HG03378 (cell line): ENCODE measurements at regions not wholly inside any gene's neighbourhood (a gene's known extent, or its start where the extent isn't known, plus 50 kb on each side); places are given as distances from the start of the nearest gene placed in this dataset.

Experiments used
- ATAC-seq: cut with Tn5 transposase; IDR thresholded peaks from one replicate; pipeline ENCODE4 v1.9.1; 2021; ENCODE audit warnings: mild to moderate bottlenecking, moderate library complexity; ENCODE audit not compliant: unreplicated experiment

DNA sequence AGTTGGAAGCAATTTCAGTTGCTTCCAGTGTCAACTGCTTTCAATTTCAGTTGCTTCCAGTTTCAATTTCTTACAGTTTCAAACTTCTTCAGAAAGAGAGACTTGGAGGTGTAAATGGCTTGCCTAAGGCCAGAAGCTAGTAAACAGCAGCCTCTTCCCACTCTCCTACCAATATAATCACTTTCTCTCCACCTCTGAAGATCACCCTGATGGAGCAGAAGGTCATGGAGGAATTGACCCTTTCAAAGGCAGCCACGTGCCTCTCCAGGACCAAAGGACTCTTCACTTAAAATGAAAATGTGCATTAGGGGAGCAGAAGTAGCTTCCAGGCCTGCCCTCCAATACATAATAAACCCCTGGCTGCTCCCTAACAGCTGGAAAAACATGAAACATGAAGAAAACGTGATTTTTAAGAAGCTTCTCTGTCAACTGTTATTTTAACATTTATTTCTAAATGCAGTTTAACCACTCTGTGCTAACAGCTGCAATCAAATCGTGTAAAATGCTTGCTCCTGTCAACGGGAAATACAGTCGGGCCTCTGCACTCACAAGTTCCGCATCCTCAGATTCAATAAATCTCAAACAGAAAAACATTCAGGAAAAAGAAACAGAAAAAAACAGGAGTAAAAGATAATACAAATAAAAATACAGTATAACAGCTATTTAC is 1020.6 kb downstream of the XPNPEP1 start:
- peak; percentile 74 for ATAC-seq

GRCh38 chr10:108901781-108902618 is 1021.3 kb downstream of the XPNPEP1 start:
- ATAC-seq: peak; percentile 2

GRCh38 chr10:108899670-108900069 is 1023.6 kb downstream of the XPNPEP1 start:
- no peak for ATAC-seq

- ATAC-seq: peak; percentile 83
Observed at GRCh38 chr10:108894402-108895301, 1028.7 kb downstream of the XPNPEP1 start.

DNA sequence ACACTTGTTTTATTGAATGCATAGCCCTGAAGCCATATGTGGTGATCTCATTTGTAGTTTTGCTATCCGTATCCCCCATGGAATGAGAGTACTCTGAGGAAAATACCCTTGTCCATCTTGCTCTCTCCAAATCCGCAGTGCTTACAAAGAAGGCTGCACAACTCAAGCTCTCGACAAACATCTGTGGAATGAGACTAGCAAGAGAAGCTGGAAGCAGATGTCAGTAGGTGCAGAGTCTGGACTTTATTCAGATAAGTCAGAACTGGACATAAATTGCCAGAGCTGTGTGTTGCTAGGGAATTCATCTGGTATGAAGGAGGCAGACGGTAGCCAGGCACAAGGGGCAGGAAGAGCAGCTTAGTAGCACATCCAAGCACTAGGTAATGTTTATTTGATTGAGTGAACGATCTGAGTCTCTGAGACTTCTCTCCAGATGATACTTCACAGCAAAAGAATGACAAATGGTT is 1046.2 kb downstream of the XPNPEP1 start:
- no peak for ATAC-seq

- ATAC-seq: peak; percentile 65
Observed at GRCh38 chr10:108872854-108873253, 1050.5 kb downstream of the XPNPEP1 start.

- ATAC-seq: no peak
Observed at GRCh38 chr10:108868881-108869280, 1054.4 kb downstream of the XPNPEP1 start.

DNA sequence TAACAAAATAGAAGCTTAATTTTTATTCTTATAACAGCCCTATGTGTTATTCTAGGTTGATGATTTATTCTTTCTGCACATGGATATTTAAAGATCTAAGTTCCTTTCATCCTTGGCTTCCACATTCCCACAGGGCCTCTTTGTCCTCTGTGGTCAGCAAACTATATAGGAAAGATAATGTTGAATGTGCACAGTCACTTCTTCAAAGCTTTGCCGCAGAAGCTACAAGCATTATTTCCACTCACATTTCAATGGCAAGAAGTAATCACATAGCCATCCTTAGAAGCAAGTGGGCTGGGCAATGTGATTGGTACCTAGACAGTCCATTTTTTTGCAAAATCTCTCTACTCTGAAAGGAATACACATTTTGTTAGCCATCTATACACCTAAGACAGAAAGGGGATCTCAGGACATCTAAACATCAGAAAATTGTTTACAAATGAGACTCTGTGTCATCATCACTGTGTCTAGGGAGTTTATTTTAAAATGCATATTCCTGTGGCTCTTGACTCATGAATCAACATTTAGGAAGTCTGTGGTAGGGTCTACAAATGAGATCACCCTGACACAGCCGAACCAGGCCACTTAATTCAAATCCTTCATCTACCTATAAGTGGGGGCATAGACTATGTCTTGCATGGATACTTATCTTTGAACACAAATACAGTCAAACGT is 1060.5 kb downstream of the XPNPEP1 start:
- ATAC-seq: no peak

- ATAC-seq: no peak
Observed at GRCh38 chr10:108861181-108861754, 1062.0 kb downstream of the XPNPEP1 start.

- ATAC-seq: peak; percentile 84
Observed at GRCh38 chr10:108852211-108852610, 1071.1 kb downstream of the XPNPEP1 start.

DNA sequence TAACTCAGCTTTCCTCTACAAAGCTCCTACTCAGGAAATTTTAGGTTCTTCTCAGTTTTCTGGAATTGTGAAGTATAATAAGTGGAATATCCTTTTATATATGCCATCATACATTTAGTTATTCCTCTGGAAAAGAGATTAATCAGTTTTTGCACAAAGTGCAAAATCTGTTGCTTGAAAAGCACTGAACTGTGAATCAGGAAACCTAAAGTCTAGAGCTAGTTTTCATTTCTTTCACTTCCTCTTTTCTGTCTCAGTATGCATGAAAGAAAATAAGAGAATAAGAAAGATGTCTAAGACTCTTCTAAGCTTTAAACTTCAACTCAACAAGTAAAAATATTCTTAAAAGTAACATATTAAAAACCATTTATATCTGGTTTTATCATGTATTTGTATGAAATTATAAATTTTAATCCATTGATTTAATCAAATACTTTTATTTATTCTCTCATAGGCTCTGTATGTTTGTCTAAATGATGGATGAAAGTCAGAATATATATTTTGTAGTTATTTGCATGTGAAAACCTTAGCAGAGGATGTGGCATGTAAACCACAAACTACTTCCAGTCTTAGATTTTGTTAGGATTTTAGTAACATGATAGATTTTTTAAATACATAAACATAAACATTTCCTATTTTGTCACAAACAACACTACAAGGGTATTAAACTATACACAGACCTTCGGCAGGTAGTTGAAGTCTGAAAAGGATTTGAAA is 1073.0 kb downstream of the XPNPEP1 start:
- peak; percentile 89 for ATAC-seq

DNA sequence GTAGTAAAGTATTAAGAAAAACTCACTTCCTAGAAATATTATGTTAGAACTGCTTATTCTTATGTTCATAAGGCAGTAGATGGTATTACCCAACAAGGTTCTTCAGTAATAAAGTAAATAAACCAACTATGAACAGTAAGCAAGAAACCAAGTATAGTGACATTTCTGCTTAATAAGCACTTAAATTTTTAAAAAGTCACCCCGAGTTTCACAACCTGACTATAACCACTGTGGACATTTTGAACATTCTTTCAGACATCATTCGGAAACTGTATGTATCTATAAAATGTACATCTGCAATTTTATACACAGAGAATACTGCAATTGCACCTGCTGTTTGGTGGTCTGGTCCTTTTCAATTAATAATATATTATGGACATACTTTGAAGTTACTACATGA is 1073.6 kb downstream of the XPNPEP1 start:
- peak; percentile 11 for ATAC-seq

- ATAC-seq: no peak
Observed at GRCh38 chr10:108849186-108849585, 1074.1 kb downstream of the XPNPEP1 start.

DNA sequence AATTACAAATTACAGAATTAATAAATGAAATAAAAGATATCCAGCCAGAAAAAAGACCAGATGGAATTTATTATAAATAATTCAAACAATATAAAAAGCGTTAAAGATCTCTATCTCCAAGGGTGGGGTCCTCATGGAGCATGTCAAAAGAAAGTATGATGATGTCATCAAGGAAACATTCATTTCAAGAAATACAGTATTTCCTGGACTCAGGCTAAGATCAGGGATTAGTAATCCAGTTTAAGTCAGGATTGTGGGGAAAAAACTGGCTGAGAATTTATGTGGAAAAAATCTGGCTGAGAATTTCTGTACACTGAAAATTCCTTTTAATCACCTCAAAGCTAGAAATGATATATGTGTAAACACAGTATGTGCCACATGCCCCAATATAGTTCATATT is 1075.3 kb downstream of the XPNPEP1 start:
- no peak for ATAC-seq

GRCh38 chr10:108840944-108841343 is 1082.4 kb downstream of the XPNPEP1 start:
- no peak for ATAC-seq

- ATAC-seq: peak; percentile 52
Observed at GRCh38 chr10:108836362-108836761, 1086.9 kb downstream of the XPNPEP1 start.

DNA sequence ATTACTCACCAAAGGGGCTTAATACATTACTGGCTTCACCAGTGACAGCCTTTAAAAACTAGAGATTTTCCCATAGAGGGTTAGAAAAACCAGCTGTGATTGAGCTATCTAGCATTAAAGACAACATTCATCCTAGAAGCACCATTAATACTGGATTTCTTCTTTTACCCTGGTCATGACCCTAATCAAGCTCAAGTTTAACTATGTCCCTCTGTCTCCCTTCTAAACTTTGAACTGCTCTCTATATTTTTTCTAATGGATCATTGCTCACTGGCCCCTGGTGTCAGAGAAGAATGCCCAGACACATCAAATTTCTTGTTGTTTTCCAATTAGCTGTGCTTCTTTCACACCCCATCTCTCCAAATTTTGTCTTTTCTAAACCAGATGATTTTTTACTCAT is 1101.3 kb downstream of the XPNPEP1 start:
- ATAC-seq: no peak

GRCh38 chr10:108819302-108819701 is 1104.0 kb downstream of the XPNPEP1 start:
- no peak for ATAC-seq

- no peak for ATAC-seq
Observed at GRCh38 chr10:108817584-108817983, 1105.7 kb downstream of the XPNPEP1 start.

DNA sequence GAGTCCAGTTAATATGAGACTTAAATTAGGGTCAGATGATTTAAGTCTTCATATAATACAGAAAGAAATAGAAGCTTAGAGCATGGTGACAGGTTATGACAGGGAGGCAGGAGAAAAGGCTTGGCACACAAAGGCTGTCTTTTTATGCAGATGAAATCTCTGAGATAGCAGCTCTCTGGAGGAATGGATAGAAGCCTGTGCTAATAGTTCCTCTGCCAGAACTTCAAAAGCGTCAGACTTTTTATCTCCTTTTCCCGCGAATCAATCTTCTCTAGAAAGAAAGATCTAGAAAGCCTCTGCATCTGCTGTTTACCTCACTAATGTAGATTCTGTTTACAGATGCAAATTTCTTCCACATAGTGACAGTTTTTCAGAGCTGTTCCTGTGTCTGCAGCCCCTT is 1106.2 kb downstream of the XPNPEP1 start:
- no peak for ATAC-seq
